NCI-H1436 treated with DMSO at 0.1 percent for 48 hours (cell line): ENCODE measurements at regions not wholly inside any gene's neighbourhood (a gene's known extent, or its start where the extent isn't known, plus 50 kb on each side); places are given as distances from the start of the nearest gene placed in this dataset.
"Not testable (repeated sequence)": the region's sequence is repeated elsewhere in the genome, so short reads cannot be mapped to it uniquely, and the experiment has no call there.

Experiments
- DNase-seq: peaks from one replicate; lab custom pipeline; 2025; lab: John Stamatoyannopoulos, UW

- DNase-seq, result no peak
Measured at GRCh38 chr2:15681089-15681885, 89.6 kb downstream of the DDX1 start.

GRCh38 chr2:15682354-15682753 is 90.7 kb downstream of the DDX1 start:
- DNase-seq, result no peak

GRCh38 chr2:15684161-15685039 is 92.7 kb downstream of the DDX1 start:
- DNase-seq, result no peak

- no peak for DNase-seq
Measured at GRCh38 chr2:15685143-15685542, 93.5 kb downstream of the DDX1 start.

- no peak for DNase-seq
Measured at GRCh38 chr2:15686643-15687042, 95.0 kb downstream of the DDX1 start.

- DNase-seq, result no peak
Measured at GRCh38 chr2:15687243-15687642, 95.6 kb downstream of the DDX1 start.

- no peak for DNase-seq
Measured at GRCh38 chr2:15687720-15688119, 96.1 kb downstream of the DDX1 start.

GRCh38 chr2:15688924-15689568 is 97.4 kb downstream of the DDX1 start:
- DNase-seq, result no peak

- DNase-seq, result no peak
Measured at GRCh38 chr2:15689654-15690053, 98.0 kb downstream of the DDX1 start.

GRCh38 chr2:15691586-15692310 is 100.1 kb downstream of the DDX1 start:
- no peak for DNase-seq

- no peak for DNase-seq
Measured at GRCh38 chr2:15692551-15693377, 101.1 kb downstream of the DDX1 start.

- DNase-seq, result no peak
Measured at GRCh38 chr2:15693382-15693781, 101.7 kb downstream of the DDX1 start.

GRCh38 chr2:15693926-15694588 is 102.4 kb downstream of the DDX1 start:
- DNase-seq, result no peak

GRCh38 chr2:15694589-15694986 is 102.9 kb downstream of the DDX1 start:
- no peak for DNase-seq

- no peak for DNase-seq
Measured at GRCh38 chr2:15695582-15696330, 104.1 kb downstream of the DDX1 start.

- DNase-seq, result not testable (repeated sequence)
Measured at GRCh38 chr2:15696606-15697170, 105.0 kb downstream of the DDX1 start.

- DNase-seq, result no peak
Measured at GRCh38 chr2:15700131-15700530, 108.5 kb downstream of the DDX1 start.

- no peak for DNase-seq
Measured at GRCh38 chr2:15700599-15701340, 109.1 kb downstream of the DDX1 start.
